ENCODE measurements at regions not wholly inside any gene's neighbourhood (a gene's known extent, or its start where the extent isn't known, plus 50 kb on each side); places are given as distances from the start of the nearest gene placed in this dataset.

DNA sequence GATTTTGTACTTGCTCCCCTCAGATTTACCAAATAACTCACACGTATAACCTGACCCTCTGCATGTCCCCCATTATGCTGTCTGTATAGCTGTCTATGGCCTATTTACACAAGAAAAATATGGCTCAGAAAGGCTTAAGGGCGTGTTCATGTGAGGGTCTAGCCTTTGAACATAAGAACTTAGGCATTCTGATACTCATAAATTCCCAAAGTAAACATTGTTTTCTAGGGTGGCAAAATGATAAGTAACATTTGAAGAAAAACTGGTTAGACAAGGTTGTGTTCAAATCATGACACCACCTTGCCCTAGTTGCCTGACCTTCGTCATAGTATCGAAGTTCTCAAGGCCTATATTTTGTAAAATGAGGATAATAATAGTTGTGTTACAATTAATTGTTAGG lies 394.6 kb downstream of the LRRIQ3 start:
- TF ChIP-seq, protein P1, sequence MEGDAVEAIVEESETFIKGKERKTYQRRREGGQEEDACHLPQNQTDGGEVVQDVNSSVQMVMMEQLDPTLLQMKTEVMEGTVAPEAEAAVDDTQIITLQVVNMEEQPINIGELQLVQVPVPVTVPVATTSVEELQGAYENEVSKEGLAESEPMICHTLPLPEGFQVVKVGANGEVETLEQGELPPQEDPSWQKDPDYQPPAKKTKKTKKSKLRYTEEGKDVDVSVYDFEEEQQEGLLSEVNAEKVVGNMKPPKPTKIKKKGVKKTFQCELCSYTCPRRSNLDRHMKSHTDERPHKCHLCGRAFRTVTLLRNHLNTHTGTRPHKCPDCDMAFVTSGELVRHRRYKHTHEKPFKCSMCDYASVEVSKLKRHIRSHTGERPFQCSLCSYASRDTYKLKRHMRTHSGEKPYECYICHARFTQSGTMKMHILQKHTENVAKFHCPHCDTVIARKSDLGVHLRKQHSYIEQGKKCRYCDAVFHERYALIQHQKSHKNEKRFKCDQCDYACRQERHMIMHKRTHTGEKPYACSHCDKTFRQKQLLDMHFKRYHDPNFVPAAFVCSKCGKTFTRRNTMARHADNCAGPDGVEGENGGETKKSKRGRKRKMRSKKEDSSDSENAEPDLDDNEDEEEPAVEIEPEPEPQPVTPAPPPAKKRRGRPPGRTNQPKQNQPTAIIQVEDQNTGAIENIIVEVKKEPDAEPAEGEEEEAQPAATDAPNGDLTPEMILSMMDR (IDR thresholded peaks at IDR 0.05) = no peak
- no peak for TF ChIP-seq POLR2A (IDR thresholded peaks at IDR 0.05)

All from heart left ventricle (tissue), 13 donors.